MM.1S (cell line): ENCODE measurements at regions not wholly inside any gene's neighbourhood (a gene's known extent, or its start where the extent isn't known, plus 50 kb on each side); places are given as distances from the start of the nearest gene placed in this dataset.

Experiments
- DNase-seq: peaks from one replicate; pipeline ENCODE4 v3.0.0-alpha.2; 2015
- H2AFZ ChIP-seq: fragments of 300-600 bp; sonication (generic); 2 replicates; pipeline ENCODE4 v1.6.0; 2016; ENCODE audit warnings: antibody characterized with exemption, low read length
- H3F3A ChIP-seq: fragments of 300-600 bp; sonication (generic); 2 replicates; pipeline ENCODE4 v1.6.1; 2016; ENCODE audit warnings: mild to moderate bottlenecking, antibody characterized with exemption, low read length, moderate library complexity, mixed read lengths; ENCODE audit not compliant: insufficient read depth
- H3K27ac ChIP-seq: fragments of 300-600 bp; sonication (generic); 2 replicates; pipeline ENCODE4 v1.5.1; 2016; ENCODE audit warnings: mild to moderate bottlenecking, low read length
- H3K27me3 ChIP-seq: fragments of 300-600 bp; sonication (generic); replicated peaks from 2 replicates; pipeline ENCODE4 v1.6.0; 2016; ENCODE audit warnings: low read length; ENCODE audit not compliant: insufficient read depth
- H3K36me3 ChIP-seq: fragments of 300-600 bp; sonication (generic); replicated peaks from 2 replicates; pipeline ENCODE4 v1.6.1; 2016; ENCODE audit warnings: mild to moderate bottlenecking, low read length, mixed read lengths; ENCODE audit not compliant: insufficient read depth
- H3K4me1 ChIP-seq: fragments of 300-600 bp; sonication (generic); 2 replicates; pipeline ENCODE4 v1.6.1; 2016; ENCODE audit warnings: low read length, mixed read lengths
- H3K4me2 ChIP-seq: fragments of 300-600 bp; sonication (generic); 2 replicates; pipeline ENCODE4 v1.6.0; 2016; ENCODE audit warnings: low read depth, low read length
- H3K4me3 ChIP-seq: fragments of 300-600 bp; sonication (generic); 2 replicates; pipeline ENCODE4 v1.5.1; 2016; ENCODE audit warnings: low read length, mixed read lengths
- H3K79me2 ChIP-seq: fragments of 300-600 bp; sonication (generic); 2 replicates; pipeline ENCODE4 v1.6.1; 2016; ENCODE audit warnings: mixed run types, low read length, mixed read lengths
- H3K9ac ChIP-seq: fragments of 300-600 bp; sonication (generic); 2 replicates; pipeline ENCODE4 v1.6.1; 2016; ENCODE audit warnings: low read length, mixed read lengths
- H3K9me2 ChIP-seq: fragments of 300-600 bp; sonication (generic); replicated peaks from 2 replicates; pipeline ENCODE4 v1.6.1; 2016; ENCODE audit warnings: mild to moderate bottlenecking, low read length, mixed read lengths; ENCODE audit not compliant: insufficient read depth
- H3K9me3 ChIP-seq: fragments of 300-600 bp; sonication (generic); replicated peaks from 2 replicates; pipeline ENCODE4 v1.6.1; 2016; ENCODE audit warnings: mild to moderate bottlenecking, low read length, mixed read lengths; ENCODE audit not compliant: insufficient read depth
- H4K20me1 ChIP-seq: fragments of 300-600 bp; sonication (generic); 2 replicates; pipeline ENCODE4 v1.6.1; 2016; ENCODE audit warnings: mild to moderate bottlenecking, low read length, moderate library complexity, mixed read lengths; ENCODE audit not compliant: insufficient read depth
- EZH2 ChIP-seq: fragments of 300-600 bp; sonication (generic); optimal IDR thresholded peaks from 2 replicates; pipeline ENCODE3; 2017; ENCODE audit warnings: low read depth, mild to moderate bottlenecking, antibody characterized with exemption, low read length, mixed read lengths
- EZH2phosphoT487 ChIP-seq: fragments of 300-600 bp; sonication (generic); IDR thresholded peaks from 2 replicates; pipeline ENCODE4 v1.6.1; 2018; ENCODE audit warnings: antibody characterized with exemption, low read length
- TF ChIP-seq, protein P1 (sequence below): fragments of 300-600 bp; sonication (generic); IDR thresholded peaks from 2 replicates; pipeline ENCODE4 v1.5.1; 2016; ENCODE audit warnings: antibody characterized with exemption, low read length, mixed read lengths

DNA sequence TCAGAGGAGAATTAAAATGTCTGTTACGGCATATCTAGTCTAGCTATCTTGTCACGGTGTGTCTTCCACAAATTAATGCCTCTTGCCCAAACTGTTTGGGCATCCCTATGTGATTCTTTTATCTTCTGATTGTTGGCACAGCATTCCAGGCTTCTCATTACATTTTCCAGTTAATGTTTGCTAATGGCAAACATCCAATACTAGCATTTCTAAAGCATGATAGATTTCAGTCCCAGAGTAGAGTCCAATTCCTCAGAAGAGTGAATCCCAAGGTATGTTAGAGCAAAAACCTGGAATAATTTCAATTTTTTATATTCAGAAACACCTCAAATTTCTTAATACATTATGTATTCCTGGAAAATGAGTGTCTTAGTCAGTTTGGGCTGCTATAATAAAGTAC is 684.5 kb upstream of the SLITRK1 start:
- H3F3A ChIP-seq = no peaks in the 10 kb centered on the region
- no peaks in the 10 kb centered on the region for H3K79me2 ChIP-seq
- no peak for DNase-seq
- H3K27ac ChIP-seq = peak overlapping the region; percentile 43; the same call in 1 of the 2 replicates
- no peaks in the 10 kb centered on the region for H3K9me2 ChIP-seq
- no peaks in the 10 kb centered on the region for H4K20me1 ChIP-seq
- TF ChIP-seq EZH2phosphoT487 (no peak), EZH2 (no peak)
- TF ChIP-seq, protein P1, sequence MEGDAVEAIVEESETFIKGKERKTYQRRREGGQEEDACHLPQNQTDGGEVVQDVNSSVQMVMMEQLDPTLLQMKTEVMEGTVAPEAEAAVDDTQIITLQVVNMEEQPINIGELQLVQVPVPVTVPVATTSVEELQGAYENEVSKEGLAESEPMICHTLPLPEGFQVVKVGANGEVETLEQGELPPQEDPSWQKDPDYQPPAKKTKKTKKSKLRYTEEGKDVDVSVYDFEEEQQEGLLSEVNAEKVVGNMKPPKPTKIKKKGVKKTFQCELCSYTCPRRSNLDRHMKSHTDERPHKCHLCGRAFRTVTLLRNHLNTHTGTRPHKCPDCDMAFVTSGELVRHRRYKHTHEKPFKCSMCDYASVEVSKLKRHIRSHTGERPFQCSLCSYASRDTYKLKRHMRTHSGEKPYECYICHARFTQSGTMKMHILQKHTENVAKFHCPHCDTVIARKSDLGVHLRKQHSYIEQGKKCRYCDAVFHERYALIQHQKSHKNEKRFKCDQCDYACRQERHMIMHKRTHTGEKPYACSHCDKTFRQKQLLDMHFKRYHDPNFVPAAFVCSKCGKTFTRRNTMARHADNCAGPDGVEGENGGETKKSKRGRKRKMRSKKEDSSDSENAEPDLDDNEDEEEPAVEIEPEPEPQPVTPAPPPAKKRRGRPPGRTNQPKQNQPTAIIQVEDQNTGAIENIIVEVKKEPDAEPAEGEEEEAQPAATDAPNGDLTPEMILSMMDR = no peak
- no peaks in the 10 kb centered on the region for H3K9me3 ChIP-seq
- H3K9ac ChIP-seq = no peak overlapping the region
- H3K27me3 ChIP-seq = no peaks in the 10 kb centered on the region
- peaks cover 26% of the 10 kb centered on the region for H3K4me1 ChIP-seq
- no peak overlapping the region for H3K4me3 ChIP-seq
- no peaks in the 10 kb centered on the region for H3K36me3 ChIP-seq
- H3K4me2 ChIP-seq = peak overlapping the region; percentile 16; the same call in 1 of the 2 replicates
- peak overlapping the region; percentile 29; the same call in 1 of the 2 replicates for H2AFZ ChIP-seq

GRCh38 chr13:84563611-84564010 is 681.3 kb upstream of the SLITRK1 start:
- H3K9me3 ChIP-seq = no peaks in the 10 kb centered on the region
- no peak overlapping the region for H2AFZ ChIP-seq
- no peak overlapping the region for H3K9ac ChIP-seq
- H3K79me2 ChIP-seq = no peaks in the 10 kb centered on the region
- no peaks in the 10 kb centered on the region for H3K27me3 ChIP-seq
- no peak overlapping the region for H3K27ac ChIP-seq
- peaks cover 22% of the 10 kb centered on the region for H3K4me1 ChIP-seq
- no peaks in the 10 kb centered on the region for H3K9me2 ChIP-seq
- no peaks in the 10 kb centered on the region; the same call in 1 of the 2 replicates for H3K36me3 ChIP-seq
- no peaks in the 10 kb centered on the region for H3F3A ChIP-seq
- H4K20me1 ChIP-seq = no peaks in the 10 kb centered on the region
- TF ChIP-seq, protein P1 = no peak
- DNase-seq = no peak
- no peak overlapping the region for H3K4me3 ChIP-seq
- no peak overlapping the region for H3K4me2 ChIP-seq

- TF ChIP-seq EZH2 (no peak), EZH2phosphoT487 (no peak)
- TF ChIP-seq, protein P1 = no peak
- H3K4me1 ChIP-seq = no peaks in the 10 kb centered on the region
Observed at GRCh38 chr13:84553227-84553626, 671.0 kb upstream of the SLITRK1 start.

More at GRCh38 chr13:84553227-84553626, 671.0 kb upstream of the SLITRK1 start:
- Histone ChIP-seq H3K9me3 (no peaks in the 10 kb centered on the region), H3K27ac (no peak overlapping the region), H3K4me3 (no peak overlapping the region), H2AFZ (no peak overlapping the region), H3K36me3 (no peaks in the 10 kb centered on the region), H3K27me3 (no peaks in the 10 kb centered on the region), H3K4me2 (no peak overlapping the region), H3K9ac (no peak overlapping the region), H4K20me1 (no peaks in the 10 kb centered on the region), H3F3A (no peaks in the 10 kb centered on the region), H3K9me2 (no peaks in the 10 kb centered on the region), H3K79me2 (no peaks in the 10 kb centered on the region)
- no peak for DNase-seq
